ENCODE measurements at regions not wholly inside any gene's neighbourhood (a gene's known extent, or its start where the extent isn't known, plus 50 kb on each side); places are given as distances from the start of the nearest gene placed in this dataset.
"Not testable (repeated sequence)": the region's sequence is repeated elsewhere in the genome, so short reads cannot be mapped to it uniquely, and the experiment has no call there.

GRCh38 chr6:40146902-40147301, 212.6 kb upstream of the MOCS1 start:
- no peak for DNase-seq

GRCh38 chr6:40139447-40139846, 205.2 kb upstream of the MOCS1 start:
- no peak for DNase-seq

- DNase-seq: no peak
Measured at GRCh38 chr6:40138273-40138720, 204.0 kb upstream of the MOCS1 start.

GRCh38 chr6:40135491-40136072, 201.3 kb upstream of the MOCS1 start:
- no peak for DNase-seq

GRCh38 chr6:40133981-40134380, 199.7 kb upstream of the MOCS1 start:
- DNase-seq: not testable (repeated sequence)

- DNase-seq: no peak
Measured at GRCh38 chr6:40131675-40132074, 197.4 kb upstream of the MOCS1 start.

- DNase-seq: no peak
Measured at GRCh38 chr6:40128127-40128526, 193.9 kb upstream of the MOCS1 start.

- DNase-seq: no peak
Measured at GRCh38 chr6:40125680-40126394, 191.6 kb upstream of the MOCS1 start.

GRCh38 chr6:40124924-40125323, 190.7 kb upstream of the MOCS1 start:
- no peak for DNase-seq

- no peak for DNase-seq
Measured at GRCh38 chr6:40116832-40117231, 182.6 kb upstream of the MOCS1 start.

- DNase-seq: no peak
Measured at GRCh38 chr6:40112350-40112749, 178.1 kb upstream of the MOCS1 start.

GRCh38 chr6:40108736-40109135, 174.5 kb upstream of the MOCS1 start:
- no peak for DNase-seq

GRCh38 chr6:40106840-40107239, 172.6 kb upstream of the MOCS1 start:
- no peak for DNase-seq

GRCh38 chr6:40098774-40099173, 164.5 kb upstream of the MOCS1 start:
- DNase-seq: no peak

- DNase-seq: no peak
Measured at GRCh38 chr6:40097590-40097989, 163.3 kb upstream of the MOCS1 start.

- no peak for DNase-seq
Measured at GRCh38 chr6:40083141-40083920, 149.1 kb upstream of the MOCS1 start.

GRCh38 chr6:40082278-40083043, 148.2 kb upstream of the MOCS1 start:
- peak; percentile 8 for DNase-seq

- DNase-seq: no peak
Measured at GRCh38 chr6:40077736-40078135, 143.5 kb upstream of the MOCS1 start.

- DNase-seq: no peak
Measured at GRCh38 chr6:40077315-40077714, 143.1 kb upstream of the MOCS1 start.

GRCh38 chr6:40075056-40075590, 140.9 kb upstream of the MOCS1 start:
- no peak for DNase-seq

- DNase-seq: no peak
Measured at GRCh38 chr6:40074306-40075055, 140.2 kb upstream of the MOCS1 start.

- DNase-seq: no peak
Measured at GRCh38 chr6:40066372-40066771, 132.1 kb upstream of the MOCS1 start.
